ENCODE measurements at regions not wholly inside any gene's neighbourhood (a gene's known extent, or its start where the extent isn't known, plus 50 kb on each side); places are given as distances from the start of the nearest gene placed in this dataset.

- H3K4me3 ChIP-seq: no peak overlapping the region
- no peaks in the 10 kb centered on the region for H4K20me1 ChIP-seq (replicated peaks; ENCODE audit: control insufficient read depth, insufficient read depth, low read length)
- H3K27me3 ChIP-seq (ENCODE audit: control insufficient read depth in 2 of 2, insufficient read depth in 2 of 2, low read length in 2 of 2): no peaks in the 10 kb centered on the region
- in situ Hi-C loops (cut with MboI): no loop called here
- DNase-seq (ENCODE audit: extremely low read depth in 1 of 4, low spot score in 3 of 4) (no peak), ATAC-seq (no peak), FAIRE-seq (no peak)
- no peaks in the 10 kb centered on the region for H3K36me3 ChIP-seq (ENCODE audit: control insufficient read depth, insufficient read depth, low read length)
- H3K4me1 ChIP-seq (replicated peaks in 1 of 2; ENCODE audit: control insufficient read depth in 2 of 2, insufficient read depth in 2 of 2, low read length in 2 of 2): no peaks in the 10 kb centered on the region
- TF ChIP-seq HIVEP1 (CRISPR knock-in tag; IDR thresholded peaks at IDR 0.05) (no peak), ZNF146 (CRISPR knock-in tag; IDR thresholded peaks at IDR 0.05; ENCODE audit: unreplicated experiment) (no peak), FUS (optimal IDR thresholded peaks at IDR 0.05; ENCODE audit: low read depth, low read length) (no peak)
- H3K9me1 ChIP-seq (ENCODE audit: control insufficient read depth, insufficient read depth, low read length): no peaks in the 10 kb centered on the region
- no peak overlapping the region for H2AFZ ChIP-seq (ENCODE audit: low read depth, low read length)
- ChIA-PET CTCF (ENCODE audit: low intra/inter-chr PET ratio) (no interaction called here), POLR2A (no interaction called here)
- H3K79me2 ChIP-seq (ENCODE audit: control insufficient read depth, insufficient read depth, low read length): no peaks in the 10 kb centered on the region
- H3K9me3 ChIP-seq (replicated peaks; ENCODE audit: control insufficient read depth, insufficient read depth, low read depth, low read length): no peaks in the 10 kb centered on the region
- no peak overlapping the region for H3K9ac ChIP-seq (ENCODE audit: insufficient read depth in 1 of 2, low read depth in 2 of 2, low read length in 2 of 2)
- no peak overlapping the region for H3K4me2 ChIP-seq (ENCODE audit: insufficient read depth, low read length)
- BruUV-seq (replicated peaks): no TSS peak
- 2% methylated on average over 4 of the region's 4 CpGs for WGBS (ENCODE audit: insufficient coverage, low coverage, missing lambda C conversion rate)
- intact Hi-C loops (cut with micrococcal nuclease): no loop called here
- no peak overlapping the region for H3K27ac ChIP-seq (ENCODE audit: extremely low read depth, low read depth, low read length)
Measured at GRCh38 chr18:51778115-51778514, 561.9 kb upstream of the DCC start.

- no peaks in the 10 kb centered on the region for H3K9me3 ChIP-seq (replicated peaks; ENCODE audit: control insufficient read depth, insufficient read depth, low read depth, low read length)
- H3K36me3 ChIP-seq (ENCODE audit: control insufficient read depth, insufficient read depth, low read length): no peaks in the 10 kb centered on the region
- TF ChIP-seq TAF15 (IDR thresholded peaks at IDR 0.05; ENCODE audit: low read depth, low read length) (no peak), ERF (CRISPR knock-in tag; IDR thresholded peaks at IDR 0.05) (no peak), NONO (IDR thresholded peaks at IDR 0.05; ENCODE audit: low read depth in 2 of 2, low read length in 1 of 2) (no peak), POLR2AphosphoS2 (IDR thresholded peaks at IDR 0.05; ENCODE audit: low read length) (no peak), ZFX (CRISPR knock-in tag; IDR thresholded peaks at IDR 0.05) (no peak), ARHGAP35 (IDR thresholded peaks at IDR 0.05; ENCODE audit: partially characterized antibody) (no peak), ZNF79 (CRISPR knock-in tag; IDR thresholded peaks at IDR 0.05; ENCODE audit: low read depth) (no peak), ZFP30 (CRISPR knock-in tag; IDR thresholded peaks at IDR 0.05; ENCODE audit: borderline replicate concordance) (no peak), MIER1 (IDR thresholded peaks at IDR 0.05; ENCODE audit: low read depth) (no peak)
- H3K27ac ChIP-seq (ENCODE audit: extremely low read depth, low read depth, low read length): no peak overlapping the region
- H3K9me1 ChIP-seq (ENCODE audit: control insufficient read depth, insufficient read depth, low read length): no peaks in the 10 kb centered on the region
- H3K27me3 ChIP-seq (ENCODE audit: control insufficient read depth in 2 of 2, insufficient read depth in 2 of 2, low read length in 2 of 2): no peaks in the 10 kb centered on the region
- in situ Hi-C loops (cut with MboI): no loop called here
- no peaks in the 10 kb centered on the region for H3K4me1 ChIP-seq (replicated peaks in 1 of 2; ENCODE audit: control insufficient read depth in 2 of 2, insufficient read depth in 2 of 2, low read length in 2 of 2)
- H4K20me1 ChIP-seq (replicated peaks; ENCODE audit: control insufficient read depth, insufficient read depth, low read length): no peaks in the 10 kb centered on the region
- FAIRE-seq (no peak), DNase-seq (ENCODE audit: extremely low read depth in 1 of 4, low spot score in 3 of 4) (no peak), ATAC-seq (no peak)
- no peak overlapping the region for H2AFZ ChIP-seq (ENCODE audit: low read depth, low read length)
- H3K79me2 ChIP-seq (ENCODE audit: control insufficient read depth, insufficient read depth, low read length): no peaks in the 10 kb centered on the region
- no TSS peak for BruUV-seq (replicated peaks)
- no peak overlapping the region for H3K4me2 ChIP-seq (ENCODE audit: insufficient read depth, low read length)
- 11% methylated on average over 1 of the region's 1 CpG for WGBS (ENCODE audit: insufficient coverage, low coverage, missing lambda C conversion rate)
- CTCF ChIA-PET (ENCODE audit: low intra/inter-chr PET ratio): no interaction called here
- intact Hi-C loops (cut with micrococcal nuclease): no loop called here
- H3K4me3 ChIP-seq: no peak overlapping the region
- H3K9ac ChIP-seq (ENCODE audit: insufficient read depth in 1 of 2, low read depth in 2 of 2, low read length in 2 of 2): no peak overlapping the region
- POLR2A ChIA-PET: no interaction called here
Measured at GRCh38 chr18:51789871-51790270, 550.1 kb upstream of the DCC start.

All from K562 (cell line).